ENCODE measurements at regions not wholly inside any gene's neighbourhood (a gene's known extent, or its start where the extent isn't known, plus 50 kb on each side); places are given as distances from the start of the nearest gene placed in this dataset.

DNA sequence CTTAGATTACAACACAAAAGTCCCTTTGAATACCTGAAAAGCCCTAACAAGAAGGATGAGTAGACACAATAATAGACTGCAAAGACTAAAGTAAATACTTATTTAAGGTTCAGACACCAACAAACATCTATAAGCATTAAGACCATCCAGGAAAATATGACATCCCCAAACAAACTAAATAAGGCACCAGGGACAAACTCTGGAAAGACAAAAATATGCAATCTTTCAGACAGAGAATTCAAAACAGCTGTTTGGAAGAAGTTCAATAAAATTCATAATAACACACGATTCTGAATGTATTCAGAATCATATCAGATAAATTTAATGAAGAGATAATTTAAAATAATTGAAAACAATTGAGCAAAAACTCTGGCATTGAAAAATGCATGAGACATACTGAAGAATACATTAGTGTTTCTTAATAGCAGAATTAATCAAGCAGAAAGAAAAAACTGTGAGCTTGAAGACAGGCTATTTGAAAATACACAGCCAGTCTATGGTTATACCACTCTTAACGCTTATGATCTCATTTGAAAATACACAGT lies 1388.8 kb downstream of the DSC3 start:
- no peak overlapping the region for H3K4me3 Mint-ChIP-seq
- H3K36me3 ChIP-seq (ENCODE audit: insufficient read depth, low read length): no peaks in the 10 kb centered on the region
- H3K27ac ChIP-seq (ENCODE audit: low read depth, low read length): no peak overlapping the region
- no peak for DNase-seq
- no peaks in the 10 kb centered on the region for H3K27me3 Mint-ChIP-seq
- ChIA-PET POLR2A (ENCODE audit: partially characterized antibody) (no interaction called here), CTCF (ENCODE audit: partially characterized antibody) (no interaction called here)
- no peaks in the 10 kb centered on the region for H3K4me1 Mint-ChIP-seq
- no peaks in the 10 kb centered on the region for H3K27me3 ChIP-seq (ENCODE audit: insufficient read depth, low read length)
- no peaks in the 10 kb centered on the region for H3K4me1 ChIP-seq (ENCODE audit: insufficient read depth, low read length)
- no peaks in the 10 kb centered on the region for H3K9me3 ChIP-seq (ENCODE audit: control insufficient read depth in 1 of 2, low read length in 2 of 2)
- no peaks in the 10 kb centered on the region for H3K36me3 Mint-ChIP-seq
- peaks cover 0 to 41% (median 26%) of the 10 kb centered on the region in 8 donors for H3K9me3 Mint-ChIP-seq
- intact Hi-C loops (cut with micrococcal nuclease): no loop called here
- no peak overlapping the region for H3K4me3 ChIP-seq (ENCODE audit: low read length in 2 of 2)
- no peak overlapping the region for H3K27ac Mint-ChIP-seq

GRCh38 chr18:29652797-29653196 lies 1389.7 kb downstream of the DSC3 start:
- H3K4me1 ChIP-seq (ENCODE audit: insufficient read depth, low read length): no peaks in the 10 kb centered on the region
- H3K27ac Mint-ChIP-seq: no peak overlapping the region
- H3K4me3 ChIP-seq (ENCODE audit: low read length in 2 of 2): no peak overlapping the region
- no peaks in the 10 kb centered on the region for H3K27me3 Mint-ChIP-seq
- H3K36me3 Mint-ChIP-seq: no peaks in the 10 kb centered on the region
- ChIA-PET POLR2A (ENCODE audit: partially characterized antibody) (no interaction called here), CTCF (ENCODE audit: partially characterized antibody) (no interaction called here)
- intact Hi-C loops (cut with micrococcal nuclease): no loop called here
- H3K4me3 Mint-ChIP-seq: no peak overlapping the region
- no peaks in the 10 kb centered on the region for H3K27me3 ChIP-seq (ENCODE audit: insufficient read depth, low read length)
- H3K9me3 Mint-ChIP-seq: peaks cover 0 to 41% (median 29%) of the 10 kb centered on the region in 8 donors
- no peaks in the 10 kb centered on the region for H3K4me1 Mint-ChIP-seq
- no peak overlapping the region for H3K27ac ChIP-seq (ENCODE audit: low read depth, low read length)
- H3K36me3 ChIP-seq (ENCODE audit: insufficient read depth, low read length): no peaks in the 10 kb centered on the region
- DNase-seq: no peak
- no peaks in the 10 kb centered on the region for H3K9me3 ChIP-seq (ENCODE audit: control insufficient read depth in 1 of 2, low read length in 2 of 2)

- Histone ChIP-seq H3K27ac (ENCODE audit: low read depth, low read length) (no peak overlapping the region), H3K4me1 (ENCODE audit: insufficient read depth, low read length) (no peaks in the 10 kb centered on the region), H3K9me3 (ENCODE audit: control insufficient read depth in 1 of 2, low read length in 2 of 2) (no peaks in the 10 kb centered on the region), H3K36me3 (ENCODE audit: insufficient read depth, low read length) (no peaks in the 10 kb centered on the region), H3K4me3 (ENCODE audit: low read length in 2 of 2) (no peak overlapping the region), H3K27me3 (ENCODE audit: insufficient read depth, low read length) (no peaks in the 10 kb centered on the region)
- H3K36me3 Mint-ChIP-seq: no peaks in the 10 kb centered on the region
- H3K9me3 Mint-ChIP-seq: peaks cover 0 to 39% (median 27%) of the 10 kb centered on the region in 8 donors
- POLR2A ChIA-PET (ENCODE audit: partially characterized antibody): no interaction called here
- DNase-seq: no peak
- H3K27ac Mint-ChIP-seq: no peak overlapping the region
- H3K27me3 Mint-ChIP-seq: no peaks in the 10 kb centered on the region
- CTCF ChIA-PET (ENCODE audit: partially characterized antibody): no interaction called here
- intact Hi-C loops (cut with micrococcal nuclease): no loop called here
- H3K4me3 Mint-ChIP-seq: no peak overlapping the region
- H3K4me1 Mint-ChIP-seq: no peaks in the 10 kb centered on the region
Measured at GRCh38 chr18:29651122-29651680, 1391.3 kb downstream of the DSC3 start.

DNA sequence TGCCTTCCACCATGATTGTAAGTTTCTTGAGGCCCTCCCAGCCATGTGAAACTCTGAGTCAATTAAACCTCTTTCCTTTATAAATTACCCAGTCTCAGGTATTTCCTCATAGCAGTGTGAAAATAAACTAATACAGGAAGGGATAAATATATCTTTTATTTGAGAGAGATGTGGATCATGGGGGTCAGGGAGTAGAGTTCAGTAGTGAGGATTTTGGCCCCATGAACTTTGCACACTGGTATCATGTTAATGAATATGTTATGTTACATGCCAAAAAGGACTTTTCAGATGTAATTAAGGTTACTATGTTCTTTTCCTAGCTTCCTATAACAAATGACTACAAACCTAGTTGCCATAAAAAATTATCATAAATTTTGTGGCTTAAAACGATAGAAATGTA lies 1393.7 kb downstream of the DSC3 start:
- Histone ChIP-seq H3K27me3 (ENCODE audit: insufficient read depth, low read length) (no peaks in the 10 kb centered on the region), H3K4me3 (ENCODE audit: low read length in 2 of 2) (no peak overlapping the region), H3K36me3 (ENCODE audit: insufficient read depth, low read length) (no peaks in the 10 kb centered on the region), H3K4me1 (ENCODE audit: insufficient read depth, low read length) (no peaks in the 10 kb centered on the region), H3K27ac (ENCODE audit: low read depth, low read length) (no peak overlapping the region), H3K9me3 (ENCODE audit: control insufficient read depth in 1 of 2, low read length in 2 of 2) (no peaks in the 10 kb centered on the region)
- intact Hi-C loops (cut with micrococcal nuclease): no loop called here
- H3K9me3 Mint-ChIP-seq: peaks cover 2 to 33% (median 23%) of the 10 kb centered on the region in 8 donors
- no peak for DNase-seq
- ChIA-PET POLR2A (ENCODE audit: partially characterized antibody) (no interaction called here), CTCF (ENCODE audit: partially characterized antibody) (no interaction called here)
- H3K4me3 Mint-ChIP-seq: no peak overlapping the region
- H3K4me1 Mint-ChIP-seq: no peaks in the 10 kb centered on the region
- no peak overlapping the region for H3K27ac Mint-ChIP-seq
- no peaks in the 10 kb centered on the region for H3K36me3 Mint-ChIP-seq
- H3K27me3 Mint-ChIP-seq: no peaks in the 10 kb centered on the region

- DNase-seq: no peak
- H3K27me3 Mint-ChIP-seq: no peaks in the 10 kb centered on the region
- Histone ChIP-seq H3K4me1 (ENCODE audit: insufficient read depth, low read length) (no peaks in the 10 kb centered on the region), H3K4me3 (ENCODE audit: low read length in 2 of 2) (no peak overlapping the region), H3K27ac (ENCODE audit: low read depth, low read length) (no peak overlapping the region), H3K9me3 (ENCODE audit: control insufficient read depth in 1 of 2, low read length in 2 of 2) (no peaks in the 10 kb centered on the region), H3K36me3 (ENCODE audit: insufficient read depth, low read length) (no peaks in the 10 kb centered on the region), H3K27me3 (ENCODE audit: insufficient read depth, low read length) (no peaks in the 10 kb centered on the region)
- POLR2A ChIA-PET (ENCODE audit: partially characterized antibody): no interaction called here
- no peaks in the 10 kb centered on the region for H3K4me1 Mint-ChIP-seq
- intact Hi-C loops (cut with micrococcal nuclease): no loop called here
- H3K36me3 Mint-ChIP-seq: no peaks in the 10 kb centered on the region
- peaks cover 2 to 31% (median 19%) of the 10 kb centered on the region in 8 donors for H3K9me3 Mint-ChIP-seq
- CTCF ChIA-PET (ENCODE audit: partially characterized antibody): no interaction called here
- H3K27ac Mint-ChIP-seq: no peak overlapping the region
- no peak overlapping the region for H3K4me3 Mint-ChIP-seq
Measured at GRCh38 chr18:29647700-29648099, 1394.8 kb downstream of the DSC3 start.

DNA sequence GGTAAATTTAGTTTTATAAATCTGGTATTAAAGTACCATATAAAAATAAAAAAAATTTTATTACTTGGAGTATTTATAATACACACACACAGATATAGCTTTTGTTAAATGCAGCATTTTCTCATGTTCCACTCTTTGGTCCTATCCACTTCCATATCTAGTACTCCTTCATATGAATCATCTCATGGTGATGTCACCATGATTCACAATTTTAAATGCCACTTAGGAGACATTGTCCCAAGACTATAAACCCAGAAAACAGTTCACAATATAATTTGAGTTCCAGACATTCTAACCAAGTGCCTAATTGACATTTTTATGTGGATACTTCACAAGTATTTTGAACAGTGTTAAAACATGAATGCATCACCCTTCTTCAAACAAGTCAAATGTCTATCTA lies 1398.3 kb downstream of the DSC3 start:
- no peaks in the 10 kb centered on the region for H3K36me3 ChIP-seq (ENCODE audit: insufficient read depth, low read length)

DNA sequence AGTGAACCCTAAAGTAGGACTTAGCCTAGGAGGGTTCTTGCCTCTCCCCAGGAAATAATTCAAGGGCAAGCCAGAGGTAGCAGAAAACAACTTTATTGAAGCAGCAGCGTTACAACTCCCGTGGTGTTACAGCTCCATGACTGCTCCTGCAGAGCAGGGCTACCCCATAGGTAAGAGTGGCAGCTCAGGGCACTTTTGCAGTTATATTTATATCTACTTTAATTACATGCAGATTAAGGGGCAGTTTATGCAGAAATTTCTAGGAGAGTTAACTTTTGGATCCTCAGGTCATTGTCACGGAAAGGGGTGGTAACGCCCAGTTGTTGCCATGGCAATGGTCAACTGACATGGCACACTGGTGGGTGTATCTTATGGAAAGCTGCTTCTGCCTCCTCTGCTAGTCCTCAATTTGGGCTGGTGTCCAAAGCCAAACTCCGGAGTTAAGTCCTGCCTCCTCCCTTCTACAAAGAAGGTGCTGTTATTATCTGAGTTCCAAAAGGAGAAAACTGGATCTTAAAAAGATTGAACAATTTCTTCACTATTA lies 1413.0 kb downstream of the DSC3 start:
- ChIA-PET POLR2A (ENCODE audit: partially characterized antibody) (no interaction called here), CTCF (ENCODE audit: partially characterized antibody) (no interaction called here)
- peaks cover 0 to 23% (median 11%) of the 10 kb centered on the region in 8 donors for H3K9me3 Mint-ChIP-seq
- H3K27me3 Mint-ChIP-seq: no peaks in the 10 kb centered on the region
- H3K27me3 ChIP-seq (ENCODE audit: insufficient read depth, low read length): no peaks in the 10 kb centered on the region
- H3K4me3 Mint-ChIP-seq: no peak overlapping the region
- H3K36me3 Mint-ChIP-seq: no peaks in the 10 kb centered on the region
- H3K36me3 ChIP-seq (ENCODE audit: insufficient read depth, low read length): no peaks in the 10 kb centered on the region
- H3K4me3 ChIP-seq (ENCODE audit: low read length in 2 of 2): no peak overlapping the region
- intact Hi-C loops (cut with micrococcal nuclease): no loop called here
- H3K27ac Mint-ChIP-seq: no peak overlapping the region
- H3K27ac ChIP-seq (ENCODE audit: low read depth, low read length): no peak overlapping the region
- no peaks in the 10 kb centered on the region for H3K9me3 ChIP-seq (ENCODE audit: control insufficient read depth in 1 of 2, low read length in 2 of 2)
- H3K4me1 ChIP-seq (ENCODE audit: insufficient read depth, low read length): no peaks in the 10 kb centered on the region
- no peaks in the 10 kb centered on the region for H3K4me1 Mint-ChIP-seq
- DNase-seq: no peak

More for the DNA sequence above, 1398.3 kb downstream of the DSC3 start:
- H3K27ac Mint-ChIP-seq: no peak overlapping the region
- H3K9me3 Mint-ChIP-seq: peaks cover 2 to 34% (median 16%) of the 10 kb centered on the region in 8 donors
- no peak for DNase-seq
- Histone ChIP-seq H3K4me3 (ENCODE audit: low read length in 2 of 2) (no peak overlapping the region), H3K27me3 (ENCODE audit: insufficient read depth, low read length) (no peaks in the 10 kb centered on the region), H3K4me1 (ENCODE audit: insufficient read depth, low read length) (no peaks in the 10 kb centered on the region), H3K27ac (ENCODE audit: low read depth, low read length) (no peak overlapping the region), H3K9me3 (ENCODE audit: control insufficient read depth in 1 of 2, low read length in 2 of 2) (no peaks in the 10 kb centered on the region)
- H3K36me3 Mint-ChIP-seq: no peaks in the 10 kb centered on the region
- ChIA-PET CTCF (ENCODE audit: partially characterized antibody) (no interaction called here), POLR2A (ENCODE audit: partially characterized antibody) (no interaction called here)
- intact Hi-C loops (cut with micrococcal nuclease): no loop called here
- no peak overlapping the region for H3K4me3 Mint-ChIP-seq
- no peaks in the 10 kb centered on the region for H3K4me1 Mint-ChIP-seq
- H3K27me3 Mint-ChIP-seq: no peaks in the 10 kb centered on the region

Measured in CD4-positive, alpha-beta memory T cell (primary cell).